ENCODE measurements at regions not wholly inside any gene's neighbourhood (a gene's known extent, or its start where the extent isn't known, plus 50 kb on each side); places are given as distances from the start of the nearest gene placed in this dataset.

DNA sequence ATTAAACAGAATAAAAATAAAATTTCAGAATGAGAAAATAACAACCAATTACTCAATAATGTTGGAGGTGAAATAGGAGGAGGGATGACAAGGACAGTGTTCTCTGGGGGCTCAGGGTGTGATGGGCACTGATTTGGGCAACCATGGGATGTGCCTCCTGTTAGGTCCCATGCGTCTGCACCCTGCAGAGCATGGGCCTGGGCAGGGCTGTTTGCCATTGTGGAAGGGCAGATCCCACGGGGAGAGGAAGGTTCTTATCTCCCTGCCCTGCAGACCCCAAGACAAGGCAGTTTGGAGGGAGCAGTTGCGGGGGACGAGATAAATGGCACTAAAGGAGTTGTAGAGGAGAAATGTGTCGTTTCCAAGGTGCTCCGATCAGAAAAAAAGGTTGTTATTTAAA, 206.3 kb downstream of the THBS2 start:
- no peak for DNase-seq (ENCODE audit: low read depth in 2 of 2)

DNA sequence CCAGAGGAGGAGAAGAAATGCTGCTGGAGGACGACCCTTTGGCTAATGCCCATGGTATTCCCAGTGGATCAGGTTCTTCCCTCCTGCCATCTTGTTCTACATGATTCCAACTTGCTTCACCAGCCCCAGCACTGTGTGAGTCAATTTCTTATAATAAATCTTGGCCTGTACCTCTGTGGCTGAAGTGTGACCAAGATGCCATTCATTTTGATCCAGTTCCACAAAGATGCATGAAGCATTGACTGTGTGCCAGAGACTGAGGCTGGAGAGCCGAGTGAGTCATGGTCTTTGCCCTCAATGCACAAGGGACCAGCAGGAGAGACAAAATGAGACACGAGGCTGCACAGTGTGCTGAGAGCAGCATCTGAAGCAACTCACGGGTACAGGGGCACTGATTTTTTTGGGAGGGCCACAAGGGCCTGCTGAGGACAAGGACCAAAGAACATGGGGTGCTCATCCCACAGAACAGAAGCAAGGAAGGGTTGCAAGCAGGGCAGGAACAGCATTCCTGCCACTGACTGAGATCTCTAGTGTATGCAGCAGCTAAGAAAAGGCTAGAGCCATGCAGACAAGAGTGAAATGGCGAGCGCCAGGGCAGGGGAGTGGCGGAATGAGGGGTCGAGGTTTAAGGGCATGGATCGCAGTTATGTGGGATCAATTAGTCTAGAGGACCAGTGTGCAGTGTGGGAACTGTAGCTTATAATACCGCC, 207.0 kb downstream of the THBS2 start:
- DNase-seq (ENCODE audit: low read depth in 2 of 2) = no peak

- DNase-seq (ENCODE audit: low read depth in 2 of 2) = no peak
Observed at GRCh38 chr6:169046021-169046420, 207.6 kb downstream of the THBS2 start.

GRCh38 chr6:169045486-169045885, 208.2 kb downstream of the THBS2 start:
- no peak for DNase-seq (ENCODE audit: low read depth in 2 of 2)

DNA sequence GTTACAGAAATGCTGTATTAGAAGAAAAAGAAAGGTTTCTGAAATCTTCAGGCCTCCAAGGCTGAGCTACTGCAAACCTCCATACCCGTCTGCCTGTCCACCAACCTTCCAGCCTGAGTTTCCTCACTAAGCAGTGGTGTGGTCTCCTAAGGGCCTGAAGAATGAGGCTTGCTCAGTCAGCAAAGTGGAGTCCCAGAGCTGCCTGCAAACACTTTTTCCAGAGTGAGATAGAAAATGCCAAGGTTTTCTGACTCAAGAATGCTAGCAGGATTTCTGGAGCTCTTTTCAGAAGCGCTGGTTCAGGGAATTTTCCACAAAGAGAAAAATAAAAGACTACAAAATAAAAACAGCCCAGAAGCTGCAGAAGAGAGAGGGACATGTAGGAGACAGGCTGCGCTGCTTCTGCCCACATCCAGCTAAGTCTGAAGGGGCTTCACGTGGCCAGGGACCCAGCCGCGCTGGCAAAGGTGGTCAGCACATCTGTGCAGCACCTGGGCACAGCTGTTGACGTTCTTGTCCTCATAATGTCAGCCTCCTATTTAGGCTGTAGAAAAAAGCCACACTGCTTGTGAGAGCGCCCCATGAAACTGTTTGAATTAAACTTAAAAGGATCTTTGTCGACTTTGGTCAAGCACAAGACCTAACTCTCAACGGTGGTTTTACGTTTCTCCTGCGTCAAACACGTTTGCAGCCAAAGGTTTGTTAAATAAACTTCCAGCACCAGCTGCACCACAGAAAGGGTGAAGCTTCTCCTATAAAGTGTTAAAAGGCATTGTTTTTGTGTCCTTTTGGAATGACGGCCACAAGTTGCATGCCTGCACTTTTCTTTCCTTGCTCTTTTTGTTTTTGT, 209.0 kb downstream of the THBS2 start:
- DNase-seq (ENCODE audit: low read depth in 2 of 2) = no peak

GRCh38 chr6:169042061-169042460, 211.6 kb downstream of the THBS2 start:
- no peak for DNase-seq (ENCODE audit: low read depth in 2 of 2)

DNA sequence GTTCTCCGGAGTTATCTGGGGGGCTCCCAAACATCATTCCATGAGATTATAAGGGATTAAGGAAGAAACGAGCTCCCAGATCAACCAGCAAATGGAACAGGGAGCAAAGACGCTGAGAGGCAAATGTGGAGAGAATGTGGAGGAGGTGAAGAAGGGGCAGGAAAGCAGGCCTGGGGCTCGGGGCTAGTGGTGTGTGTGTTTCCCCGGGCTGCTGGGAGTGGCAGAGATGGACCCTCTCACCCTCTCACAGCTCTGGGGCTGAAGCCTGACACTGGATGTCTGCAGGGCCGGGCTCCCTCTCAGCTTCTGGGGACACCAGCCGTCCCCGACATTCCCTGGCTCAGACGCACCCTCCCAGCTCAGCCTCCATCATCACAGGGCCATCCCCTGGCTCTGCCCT, 212.6 kb downstream of the THBS2 start:
- DNase-seq (ENCODE audit: low read depth in 2 of 2) = no peak

GRCh38 chr6:169038691-169039090, 215.0 kb downstream of the THBS2 start:
- DNase-seq (ENCODE audit: low read depth in 2 of 2) = no peak

- no peak for DNase-seq (ENCODE audit: low read depth in 2 of 2)
Observed at GRCh38 chr6:169035385-169036240, 218.0 kb downstream of the THBS2 start.

DNA sequence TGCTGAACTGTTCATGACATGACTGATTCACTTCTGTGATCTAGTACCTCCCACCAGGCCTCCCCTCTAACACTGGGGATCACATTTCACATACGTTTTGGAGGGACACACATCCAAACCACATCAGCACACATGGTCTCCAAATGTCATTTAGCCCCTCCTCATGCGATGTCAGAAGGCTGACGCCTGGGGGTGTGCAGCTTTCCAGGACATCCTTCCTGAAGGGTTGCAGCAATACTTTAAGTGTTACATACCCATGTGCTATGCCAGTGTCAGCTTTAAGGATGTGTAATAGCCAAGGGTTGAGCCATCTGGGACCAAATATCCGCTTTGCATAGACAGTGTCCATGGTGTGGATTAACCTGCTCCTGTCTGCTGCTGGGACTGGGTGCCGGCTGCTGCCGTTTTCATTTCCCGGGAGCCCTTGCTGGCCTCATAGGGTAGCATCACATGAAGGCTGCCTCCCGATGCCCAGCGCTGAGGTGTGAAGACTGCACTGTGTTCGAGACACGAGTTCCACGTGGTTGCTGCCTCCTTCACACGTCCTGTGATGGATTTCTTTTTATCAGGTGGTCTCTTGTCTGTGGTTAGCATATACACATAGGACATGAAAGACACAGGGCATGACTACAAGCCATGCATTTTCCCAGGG, 219.0 kb downstream of the THBS2 start:
- no peak for DNase-seq (ENCODE audit: low read depth in 2 of 2)

- DNase-seq (ENCODE audit: low read depth in 2 of 2) = no peak
Observed at GRCh38 chr6:169029861-169030260, 223.8 kb downstream of the THBS2 start.

DNA sequence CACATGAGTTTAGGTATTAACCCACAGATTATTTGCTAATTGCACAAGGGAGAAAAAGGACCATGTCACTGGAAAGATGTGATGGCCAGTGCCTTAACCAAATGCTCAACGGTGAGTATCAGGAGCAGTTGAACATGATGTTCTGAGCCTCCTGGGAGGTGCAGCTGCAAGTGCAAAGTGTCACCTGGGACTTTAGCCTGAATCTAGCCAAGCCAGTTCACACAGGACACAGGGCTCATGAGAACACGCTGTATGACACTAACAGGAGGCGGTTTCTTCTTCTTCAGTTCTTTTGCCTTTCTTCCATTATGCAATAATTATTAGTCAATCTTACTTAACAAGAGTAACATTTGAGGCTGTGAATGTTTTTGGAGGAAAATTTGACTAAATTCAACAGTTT, 225.3 kb downstream of the THBS2 start:
- no peak for DNase-seq (ENCODE audit: low read depth in 2 of 2)

DNA sequence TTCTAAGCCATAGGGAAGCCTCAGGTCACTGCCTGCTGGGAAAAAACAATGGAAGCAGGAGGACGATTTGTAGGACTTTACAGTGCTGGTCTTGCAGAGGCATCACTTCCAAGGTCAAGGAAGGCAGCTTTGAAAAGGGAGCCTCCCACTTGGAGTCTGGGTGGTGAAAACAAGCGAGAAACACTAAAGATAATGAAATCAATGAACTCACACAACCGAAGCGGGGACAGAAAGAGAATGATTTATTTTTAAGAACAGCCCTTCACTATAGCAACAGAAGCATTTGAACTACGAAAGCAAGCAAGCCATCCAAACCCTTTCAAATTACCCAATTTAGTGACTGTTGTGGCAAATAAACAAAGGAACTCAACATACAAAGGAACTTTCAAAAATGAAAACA, 227.5 kb downstream of the THBS2 start:
- no peak for DNase-seq (ENCODE audit: low read depth in 2 of 2)

DNA sequence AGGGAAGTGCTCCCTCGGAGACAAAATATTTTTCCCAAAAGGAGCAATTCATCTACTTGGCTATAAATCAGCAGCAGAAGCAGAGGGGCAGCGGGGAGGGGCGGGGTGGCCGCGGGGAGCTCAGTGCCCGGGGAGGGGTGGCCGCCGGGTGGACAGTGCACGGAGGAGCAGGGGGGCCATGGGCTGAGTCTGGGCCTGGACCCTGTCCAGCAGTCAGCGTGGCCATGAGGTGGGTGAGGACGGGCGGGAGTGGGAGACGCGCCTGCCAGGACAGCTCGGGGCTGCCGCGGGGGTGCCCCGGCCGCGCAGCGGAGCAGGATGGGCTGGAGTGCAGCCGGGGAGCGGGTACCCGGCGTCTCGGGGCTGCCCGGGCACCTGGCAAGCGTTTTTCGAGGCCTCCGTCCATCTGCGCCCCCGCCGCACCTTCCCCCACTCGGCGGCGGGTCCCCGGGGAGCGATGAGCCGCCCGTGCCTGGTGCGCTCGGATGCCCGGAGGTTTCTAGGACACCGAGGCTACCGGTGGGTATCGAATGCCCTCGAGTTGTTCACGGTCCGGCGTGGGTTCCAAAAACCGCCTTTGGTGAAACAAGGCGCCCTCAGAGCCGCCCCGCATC, 229.5 kb downstream of the THBS2 start:
- DNase-seq (ENCODE audit: low read depth in 2 of 2) = no peak

DNA sequence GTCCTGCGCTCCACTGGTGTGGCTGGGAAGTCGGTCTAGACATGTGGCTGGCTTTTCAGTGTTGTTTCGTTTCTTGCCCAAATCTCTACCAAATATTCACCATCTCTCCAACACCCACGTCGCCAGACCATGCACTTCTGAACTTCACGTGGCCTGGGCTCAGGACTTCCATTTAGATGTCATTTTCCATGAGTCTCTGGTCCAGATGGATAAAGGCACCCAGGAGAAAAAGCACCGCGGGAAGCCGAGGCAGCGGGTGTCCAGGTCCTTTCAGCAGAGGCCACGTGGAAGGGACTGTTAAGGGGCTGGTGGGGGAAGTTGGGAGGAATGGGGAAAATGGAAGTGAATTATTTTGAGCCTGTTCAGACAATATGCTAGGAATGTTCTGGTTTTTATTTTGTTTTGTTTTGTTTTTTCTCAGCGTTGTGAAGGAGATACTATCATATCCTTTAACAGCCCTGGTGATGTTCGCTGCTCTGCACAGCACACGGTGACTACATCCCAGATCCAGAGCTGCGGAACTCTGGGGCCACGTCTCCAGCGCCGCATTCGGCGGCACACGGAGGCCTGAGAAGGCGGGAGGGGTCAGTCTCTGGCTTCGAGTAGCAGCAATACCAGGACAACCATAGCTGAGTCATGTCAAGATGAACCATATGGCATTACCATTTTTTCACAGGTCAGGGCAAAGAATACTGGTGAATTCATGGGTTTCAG, 230.3 kb downstream of the THBS2 start:
- DNase-seq (ENCODE audit: low read depth in 2 of 2) = no peak

- no peak for DNase-seq (ENCODE audit: low read depth in 2 of 2)
Observed at GRCh38 chr6:169022079-169022478, 231.6 kb downstream of the THBS2 start.

DNA sequence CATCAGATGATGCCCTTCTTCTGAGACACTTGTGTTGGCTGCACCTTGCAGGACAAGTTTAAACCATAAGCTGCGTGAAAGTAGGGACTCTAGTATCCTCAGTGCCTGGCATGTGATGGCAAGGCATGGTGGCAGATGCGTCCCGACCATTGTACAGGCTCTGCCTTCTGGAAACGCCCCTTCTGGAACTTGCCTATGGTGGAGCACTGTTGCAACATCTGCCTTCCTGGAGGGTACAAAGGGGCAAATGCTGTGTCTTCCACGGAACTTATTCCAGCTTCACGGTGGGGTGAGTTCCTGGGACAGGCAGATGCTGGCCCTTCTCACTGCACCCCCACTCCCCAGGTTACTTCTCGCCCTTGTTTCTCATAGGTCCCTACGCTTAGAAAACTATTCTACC, 232.8 kb downstream of the THBS2 start:
- DNase-seq (ENCODE audit: low read depth in 2 of 2) = no peak

- no peak for DNase-seq (ENCODE audit: low read depth in 2 of 2)
Observed at GRCh38 chr6:169019727-169020491, 233.7 kb downstream of the THBS2 start.

GRCh38 chr6:169019111-169019510, 234.5 kb downstream of the THBS2 start:
- DNase-seq (ENCODE audit: low read depth in 2 of 2) = no peak

DNA sequence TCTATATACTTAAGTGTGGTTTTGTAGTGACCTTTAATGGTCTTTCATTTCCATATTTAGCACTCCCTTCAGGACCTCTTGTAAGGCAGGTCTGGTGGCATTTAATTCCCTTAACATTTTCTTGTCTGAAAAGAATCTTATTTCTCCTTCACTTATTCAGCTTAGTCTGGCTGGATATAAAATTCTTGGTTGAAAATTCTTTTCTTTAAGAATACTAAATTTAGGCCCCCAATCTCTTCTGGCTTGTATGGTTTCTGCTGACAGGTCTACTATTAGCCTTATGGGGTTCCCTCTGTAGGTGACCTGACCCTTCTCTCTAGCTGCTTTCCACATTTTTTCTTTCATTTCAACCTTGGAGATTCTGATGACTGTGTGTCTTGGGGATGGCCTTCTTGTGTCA, 236.9 kb downstream of the THBS2 start:
- DNase-seq (ENCODE audit: low read depth in 2 of 2) = no peak

Data from stimulated activated CD8-positive, alpha-beta memory T cell treated with anti-CD3 and anti-CD28 coated beads, Interleukin-2, amount 100 ng/mL, for 48 hours (primary cell).